Large intestine (tissue), 3 donors: ENCODE measurements at regions not wholly inside any gene's neighbourhood (a gene's known extent, or its start where the extent isn't known, plus 50 kb on each side); places are given as distances from the start of the nearest gene placed in this dataset.

Source experiments
- DNase-seq, 2 donors: peaks; one replicate each; pipeline versions ENCODE4 v3.0.0 to v3.0.0-alpha.2; 2013
- H3K27ac ChIP-seq: one replicate; pipeline ENCODE4 v1.5.1; 2013; ENCODE audit warnings: low read length
- H3K27me3 ChIP-seq: 2 replicates; pipeline ENCODE4 v1.6.1; 2013; ENCODE audit warnings: low read length; ENCODE audit not compliant: control insufficient read depth, insufficient read depth
- H3K36me3 ChIP-seq: 2 replicates; pipeline ENCODE4 v1.6.1; 2013; ENCODE audit warnings: low read length; ENCODE audit not compliant: control insufficient read depth, insufficient read depth
- H3K4me1 ChIP-seq: one replicate; pipeline ENCODE4 v1.6.1; 2013; ENCODE audit warnings: low read length; ENCODE audit not compliant: control insufficient read depth, insufficient read depth
- H3K4me3 ChIP-seq: one replicate; pipeline ENCODE4 v1.5.1; 2013; ENCODE audit warnings: low read length
- H3K9me3 ChIP-seq: one replicate; pipeline ENCODE4 v1.6.1; 2013; ENCODE audit warnings: mild to moderate bottlenecking, low read depth, low read length, moderate library complexity; ENCODE audit not compliant: control insufficient read depth
- WGBS: methylation state at CpG from one replicate; pipeline ENCODE4 v1.1.5; 2013; ENCODE audit warnings: low lambda C conversion rate; ENCODE audit not compliant: insufficient coverage; 5-methylcytosine and 5-hydroxymethylcytosine counted together

GRCh38 chr18:22483407-22483806, 65.7 kb upstream of the CTAGE1 start:
- no peaks in the 10 kb centered on the region for H3K9me3 ChIP-seq
- peaks cover 5% of the 10 kb centered on the region for H3K4me1 ChIP-seq
- H3K27me3 ChIP-seq, result no peaks in the 10 kb centered on the region
- H3K4me3 ChIP-seq, result no peak overlapping the region
- no peaks in the 10 kb centered on the region for H3K36me3 ChIP-seq
- WGBS, result 93% methylated on average over 3 of the region's 5 CpGs
- DNase-seq, result no peak
- H3K27ac ChIP-seq, result no peak overlapping the region

GRCh38 chr18:22484471-22484870, 66.8 kb upstream of the CTAGE1 start:
- Histone ChIP-seq H3K27ac (no peak overlapping the region), H3K36me3 (no peaks in the 10 kb centered on the region), H3K4me3 (no peak overlapping the region), H3K27me3 (no peaks in the 10 kb centered on the region), H3K9me3 (no peaks in the 10 kb centered on the region), H3K4me1 (peaks cover 15% of the 10 kb centered on the region)
- WGBS, result 100% methylated on average over 1 of the region's 2 CpGs
- no peak for DNase-seq

GRCh38 chr18:22485808-22486244, 68.1 kb upstream of the CTAGE1 start:
- no peaks in the 10 kb centered on the region for H3K9me3 ChIP-seq
- H3K27me3 ChIP-seq, result no peaks in the 10 kb centered on the region
- H3K27ac ChIP-seq, result no peak overlapping the region
- WGBS, result 75% methylated on average over 2 of the region's 6 CpGs
- H3K4me3 ChIP-seq, result no peak overlapping the region
- no peak for DNase-seq
- no peaks in the 10 kb centered on the region for H3K36me3 ChIP-seq
- H3K4me1 ChIP-seq, result peaks cover 21% of the 10 kb centered on the region

- Histone ChIP-seq H3K4me1 (peaks cover 29% of the 10 kb centered on the region), H3K27ac (no peak overlapping the region), H3K4me3 (no peak overlapping the region), H3K36me3 (no peaks in the 10 kb centered on the region), H3K27me3 (no peaks in the 10 kb centered on the region), H3K9me3 (no peaks in the 10 kb centered on the region)
- 60% methylated on average over 1 of the region's 1 CpG for WGBS
- DNase-seq, result no peak
These were observed 69.0 kb upstream of the CTAGE1 start for GRCh38 chr18:22486667-22487066.

- no peaks in the 10 kb centered on the region for H3K27me3 ChIP-seq
- no peak overlapping the region for H3K4me3 ChIP-seq
- no peaks in the 10 kb centered on the region for H3K9me3 ChIP-seq
- DNase-seq, result no peak
- H3K36me3 ChIP-seq, result no peaks in the 10 kb centered on the region
- peak overlapping the region; percentile 97 for H3K27ac ChIP-seq
- peaks cover 44% of the 10 kb centered on the region for H3K4me1 ChIP-seq
- no CpG with 5 or more reads among the region's 5 CpGs for WGBS
These were observed 70.8 kb upstream of the CTAGE1 start for GRCh38 chr18:22488554-22488953.

- H3K27ac ChIP-seq, result peak overlapping the region; percentile 97
- WGBS, result no CpG with 5 or more reads among the region's 1 CpG
- no peak overlapping the region for H3K4me3 ChIP-seq
- no peaks in the 10 kb centered on the region for H3K9me3 ChIP-seq
- peak; percentile 89 to 97 for DNase-seq
- H3K4me1 ChIP-seq, result peaks cover 56% of the 10 kb centered on the region
- no peaks in the 10 kb centered on the region for H3K27me3 ChIP-seq
- no peaks in the 10 kb centered on the region for H3K36me3 ChIP-seq
These were observed 72.0 kb upstream of the CTAGE1 start for GRCh38 chr18:22489704-22490103.

GRCh38 chr18:22490429-22490846, 72.7 kb upstream of the CTAGE1 start:
- Histone ChIP-seq H3K27ac (peak overlapping the region; percentile 97), H3K4me3 (no peak overlapping the region), H3K9me3 (no peaks in the 10 kb centered on the region), H3K4me1 (peaks cover 58% of the 10 kb centered on the region), H3K36me3 (no peaks in the 10 kb centered on the region), H3K27me3 (no peaks in the 10 kb centered on the region)
- DNase-seq, result peak; percentile 91 to 98
- 0% methylated on average over 1 of the region's 4 CpGs for WGBS

DNA sequence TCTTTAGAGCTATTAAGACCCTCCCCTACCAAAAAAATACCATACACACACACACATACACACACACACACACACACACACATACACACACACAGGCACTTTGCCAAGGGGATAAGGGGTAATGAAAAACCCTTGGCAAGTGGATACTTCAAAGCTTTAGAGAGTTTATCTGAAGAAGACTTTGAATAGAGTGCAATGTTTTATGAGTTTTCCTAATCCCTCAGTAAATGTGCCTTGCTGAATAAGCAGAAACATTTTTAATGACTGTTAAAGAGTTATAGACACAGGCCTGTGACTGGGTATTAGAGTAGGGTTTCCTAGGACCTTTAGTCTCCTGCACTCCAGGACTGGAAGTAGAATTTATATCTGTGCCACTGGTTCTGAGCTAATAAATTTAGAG, 75.5 kb upstream of the CTAGE1 start:
- H3K36me3 ChIP-seq, result no peaks in the 10 kb centered on the region
- no peaks in the 10 kb centered on the region for H3K9me3 ChIP-seq

DNA sequence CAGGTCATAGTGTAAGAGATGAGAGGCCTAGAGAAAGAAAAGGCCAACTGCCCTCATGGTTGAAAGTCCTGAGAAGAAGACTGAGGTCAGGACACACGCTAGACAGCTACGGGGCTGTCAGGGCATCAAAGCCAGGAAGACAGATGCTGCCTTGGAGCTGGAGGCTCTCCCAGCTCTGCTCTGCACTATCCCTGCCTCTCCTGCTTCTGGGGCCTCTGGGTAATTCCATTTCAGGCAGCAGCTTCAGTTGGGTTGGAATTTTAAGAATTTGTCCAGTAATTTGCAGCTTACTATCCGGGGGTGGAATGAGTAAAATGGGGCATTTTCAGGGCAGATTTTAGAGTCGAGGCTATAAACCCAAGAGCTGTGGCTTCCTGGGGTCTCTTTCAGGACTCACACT, 76.2 kb upstream of the CTAGE1 start:
- Histone ChIP-seq H3K27me3 (no peaks in the 10 kb centered on the region), H3K27ac (peak overlapping the region; percentile 81), H3K9me3 (no peaks in the 10 kb centered on the region), H3K4me1 (peaks cover 48% of the 10 kb centered on the region), H3K4me3 (no peak overlapping the region), H3K36me3 (no peaks in the 10 kb centered on the region)
- peak in 1 of 2 donors; percentile 27 for DNase-seq
- WGBS, result no CpG with 5 or more reads among the region's 4 CpGs

More for the DNA sequence above, 75.5 kb upstream of the CTAGE1 start:
- H3K27me3 ChIP-seq, result no peaks in the 10 kb centered on the region
- H3K4me3 ChIP-seq, result no peak overlapping the region
- peak overlapping the region; percentile 81 for H3K27ac ChIP-seq
- peaks cover 55% of the 10 kb centered on the region for H3K4me1 ChIP-seq
- DNase-seq, result peak; percentile 81 to 94

GRCh38 chr18:22494771-22495170, 77.1 kb upstream of the CTAGE1 start:
- Histone ChIP-seq H3K27me3 (no peaks in the 10 kb centered on the region), H3K27ac (peak overlapping the region; percentile 81)
- DNase-seq, result no peak

GRCh38 chr18:22499421-22499820, 81.7 kb upstream of the CTAGE1 start:
- no peak overlapping the region for H3K4me3 ChIP-seq
- no peaks in the 10 kb centered on the region for H3K9me3 ChIP-seq
- no peaks in the 10 kb centered on the region for H3K36me3 ChIP-seq
- H3K27ac ChIP-seq, result no peak overlapping the region
- no peaks in the 10 kb centered on the region for H3K27me3 ChIP-seq
- no peak for DNase-seq
- H3K4me1 ChIP-seq, result peaks cover 5% of the 10 kb centered on the region

More at GRCh38 chr18:22494771-22495170, 77.1 kb upstream of the CTAGE1 start:
- Histone ChIP-seq H3K4me3 (no peak overlapping the region), H3K4me1 (peaks cover 42% of the 10 kb centered on the region), H3K9me3 (no peaks in the 10 kb centered on the region), H3K36me3 (no peaks in the 10 kb centered on the region)
- WGBS, result no CpG with 5 or more reads among the region's 2 CpGs
